DND-41 (cell line): ENCODE measurements at regions not wholly inside any gene's neighbourhood (a gene's known extent, or its start where the extent isn't known, plus 50 kb on each side); places are given as distances from the start of the nearest gene placed in this dataset.

ENCODE experiments used
- ATAC-seq: fragments of 200-7000 bp; cut with Tn5 transposase; 3 replicates; pipeline ENCODE4 v1.9.1; 2021; ENCODE audit warnings: low read depth; ENCODE audit not compliant: insufficient read depth
- DNase-seq: peaks from one replicate; pipeline ENCODE4 v3.0.0-alpha.2; 2020
- H2AFZ ChIP-seq: 2 replicates; pipeline ENCODE4 v1.6.0; 2012; ENCODE audit warnings: low read depth, low read length
- H3K27ac ChIP-seq: 2 replicates; pipeline ENCODE4 v1.5.1; 2012; ENCODE audit warnings: low read length, inconsistent platforms
- H3K27me3 ChIP-seq: fragments of 200-600 bp; sonication (generic); 2 replicates; pipeline ENCODE4 v1.6.0; 2012; ENCODE audit warnings: low read length, mild to moderate bottlenecking, inconsistent platforms; ENCODE audit not compliant: insufficient read depth, poor library complexity
- H3K36me3 ChIP-seq: 2 replicates; pipeline ENCODE4 v1.5.1; 2012; ENCODE audit warnings: low read length, inconsistent platforms; ENCODE audit not compliant: insufficient read depth
- H3K4me1 ChIP-seq: 2 replicates; pipeline ENCODE4 v1.5.1; 2012; ENCODE audit warnings: mild to moderate bottlenecking, low read length; ENCODE audit not compliant: insufficient read depth
- H3K4me2 ChIP-seq: 2 replicates; pipeline ENCODE4 v1.6.0; 2012; ENCODE audit warnings: mild to moderate bottlenecking, moderate library complexity, low read length, inconsistent platforms; ENCODE audit not compliant: insufficient read depth
- H3K4me3 ChIP-seq, 2 experiments: fragments of 200-600 bp in 1 of 2; shearing (Covaris generic) in 1 of 2; 2 replicates each; pipeline ENCODE4 v1.5.1; 2012 to 2016; ENCODE audit warnings: inconsistent platforms in 2 of 2, low read length in 2 of 2, mild to moderate bottlenecking in 2 of 2, low read depth in 1 of 2, moderate library complexity in 1 of 2
- H3K79me2 ChIP-seq: 2 replicates; pipeline ENCODE4 v1.6.0; 2012; ENCODE audit warnings: low read length, inconsistent platforms; ENCODE audit not compliant: insufficient read depth
- H3K9ac ChIP-seq: 2 replicates; pipeline ENCODE4 v1.6.0; 2012; ENCODE audit warnings: low read depth, mild to moderate bottlenecking, inconsistent platforms, low read length, moderate library complexity
- H3K9me3 ChIP-seq: 2 replicates; pipeline ENCODE4 v1.5.1; 2012; ENCODE audit warnings: low read length, moderate library complexity, mild to moderate bottlenecking, inconsistent platforms; ENCODE audit not compliant: insufficient read depth, severe bottlenecking
- H4K20me1 ChIP-seq: 2 replicates; pipeline ENCODE4 v1.6.0; 2012; ENCODE audit warnings: low read length; ENCODE audit not compliant: insufficient read depth
- EZH2 ChIP-seq: IDR thresholded peaks from 3 replicates; pipeline ENCODE4 v1.6.1; 2012; ENCODE audit warnings: borderline replicate concordance, low read depth, mild to moderate bottlenecking, moderate library complexity, low read length, inconsistent platforms; ENCODE audit not compliant: severe bottlenecking
- TF ChIP-seq, protein P1 (sequence below): IDR thresholded peaks from 2 replicates; pipeline ENCODE4 v1.5.1; 2012; ENCODE audit warnings: borderline replicate concordance, low read length, moderate library complexity, mild to moderate bottlenecking; ENCODE audit not compliant: poor library complexity, severe bottlenecking; ENCODE audit errors: extremely low read depth

DNA sequence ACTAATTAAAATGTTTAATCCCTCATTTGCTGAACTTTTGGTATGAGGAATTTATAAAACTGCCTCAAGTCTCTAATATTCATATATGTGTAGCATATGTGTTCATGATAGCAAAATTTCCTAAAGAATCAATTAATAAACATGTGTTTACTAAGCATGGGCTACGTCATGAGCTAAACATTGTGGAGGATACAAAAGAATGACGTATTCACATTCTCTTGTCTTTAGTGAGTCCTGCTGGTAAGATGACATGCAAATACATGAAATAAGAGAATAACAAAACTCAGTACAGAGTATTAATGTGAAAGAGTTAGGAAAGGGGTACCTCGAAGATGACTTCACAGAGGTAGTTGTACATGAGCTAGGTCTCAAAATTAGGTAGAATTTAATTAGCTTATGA is 121.9 kb upstream of the POF1B start:
- Histone ChIP-seq H3K27me3 (no peaks in the 10 kb centered on the region), H3K4me1 (no peaks in the 10 kb centered on the region), H2AFZ (no peak overlapping the region), H3K27ac (no peak overlapping the region), H4K20me1 (no peaks in the 10 kb centered on the region), H3K4me2 (no peak overlapping the region), H3K4me3 (no peak overlapping the region), H3K9ac (no peak overlapping the region), H3K9me3 (no peaks in the 10 kb centered on the region), H3K36me3 (no peaks in the 10 kb centered on the region), H3K79me2 (no peaks in the 10 kb centered on the region)
- ATAC-seq (no peak), DNase-seq (no peak)
- TF ChIP-seq, protein P1, sequence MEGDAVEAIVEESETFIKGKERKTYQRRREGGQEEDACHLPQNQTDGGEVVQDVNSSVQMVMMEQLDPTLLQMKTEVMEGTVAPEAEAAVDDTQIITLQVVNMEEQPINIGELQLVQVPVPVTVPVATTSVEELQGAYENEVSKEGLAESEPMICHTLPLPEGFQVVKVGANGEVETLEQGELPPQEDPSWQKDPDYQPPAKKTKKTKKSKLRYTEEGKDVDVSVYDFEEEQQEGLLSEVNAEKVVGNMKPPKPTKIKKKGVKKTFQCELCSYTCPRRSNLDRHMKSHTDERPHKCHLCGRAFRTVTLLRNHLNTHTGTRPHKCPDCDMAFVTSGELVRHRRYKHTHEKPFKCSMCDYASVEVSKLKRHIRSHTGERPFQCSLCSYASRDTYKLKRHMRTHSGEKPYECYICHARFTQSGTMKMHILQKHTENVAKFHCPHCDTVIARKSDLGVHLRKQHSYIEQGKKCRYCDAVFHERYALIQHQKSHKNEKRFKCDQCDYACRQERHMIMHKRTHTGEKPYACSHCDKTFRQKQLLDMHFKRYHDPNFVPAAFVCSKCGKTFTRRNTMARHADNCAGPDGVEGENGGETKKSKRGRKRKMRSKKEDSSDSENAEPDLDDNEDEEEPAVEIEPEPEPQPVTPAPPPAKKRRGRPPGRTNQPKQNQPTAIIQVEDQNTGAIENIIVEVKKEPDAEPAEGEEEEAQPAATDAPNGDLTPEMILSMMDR, result no peak
- TF ChIP-seq EZH2, result no peak

DNA sequence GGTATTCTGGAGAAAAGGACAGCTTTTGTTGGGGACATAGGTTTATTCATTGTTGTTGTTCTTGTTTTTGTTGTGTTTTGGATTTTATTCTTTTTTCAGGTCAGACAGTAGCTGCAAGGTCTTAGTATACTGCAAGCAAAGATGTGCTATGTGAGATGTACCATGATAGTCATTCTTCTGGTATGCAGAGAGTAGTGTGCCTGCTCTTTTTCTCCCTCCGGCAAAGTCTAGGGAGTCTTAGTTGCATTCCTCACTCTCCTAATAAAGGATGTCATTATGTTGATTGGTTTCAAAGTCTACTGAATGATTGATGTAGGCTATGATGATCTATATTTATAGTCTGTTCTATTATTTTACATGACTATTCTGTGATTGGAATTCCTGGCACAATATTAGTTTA is 119.9 kb upstream of the POF1B start:
- no peaks in the 10 kb centered on the region for H3K27me3 ChIP-seq
- H3K4me1 ChIP-seq, result no peaks in the 10 kb centered on the region
- no peaks in the 10 kb centered on the region for H3K36me3 ChIP-seq
- no peak for DNase-seq
- H3K4me2 ChIP-seq, result no peak overlapping the region
- TF ChIP-seq EZH2, result no peak
- TF ChIP-seq, protein P1, result no peak
- no peaks in the 10 kb centered on the region for H3K9me3 ChIP-seq
- no peak overlapping the region for H3K9ac ChIP-seq
- no peak overlapping the region for H3K4me3 ChIP-seq
- no peaks in the 10 kb centered on the region for H4K20me1 ChIP-seq
- H3K79me2 ChIP-seq, result no peaks in the 10 kb centered on the region
- H2AFZ ChIP-seq, result no peak overlapping the region
- H3K27ac ChIP-seq, result no peak overlapping the region
- ATAC-seq, result no peak

DNA sequence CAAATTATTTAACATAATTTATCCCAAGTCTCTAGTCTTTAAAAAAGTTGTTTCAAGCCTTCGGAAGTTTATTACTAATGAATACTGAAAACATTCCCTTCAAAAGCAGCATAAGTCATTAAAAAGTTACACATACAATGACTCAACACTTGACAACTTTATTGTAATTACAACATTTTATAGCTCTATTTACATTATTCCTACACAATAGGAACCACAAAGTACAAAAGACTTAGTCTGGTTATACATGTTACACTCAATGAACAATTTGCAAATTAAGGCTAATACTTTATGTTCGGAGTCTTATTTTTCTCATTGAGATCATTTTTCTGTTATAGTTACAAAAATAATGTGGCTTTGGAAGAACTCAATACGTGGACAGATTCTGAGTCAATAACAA is 114.4 kb upstream of the POF1B start:
- H3K79me2 ChIP-seq, result no peaks in the 10 kb centered on the region
- H3K4me1 ChIP-seq, result no peaks in the 10 kb centered on the region
- H3K36me3 ChIP-seq, result no peaks in the 10 kb centered on the region
- no peak overlapping the region for H3K4me3 ChIP-seq
- no peaks in the 10 kb centered on the region for H4K20me1 ChIP-seq
- H3K9me3 ChIP-seq, result no peaks in the 10 kb centered on the region
- no peak overlapping the region for H2AFZ ChIP-seq
- TF ChIP-seq, protein P1, result no peak
- TF ChIP-seq EZH2, result no peak
- H3K27me3 ChIP-seq, result no peaks in the 10 kb centered on the region
- H3K9ac ChIP-seq, result no peak overlapping the region
- DNase-seq (no peak), ATAC-seq (no peak)
- H3K4me2 ChIP-seq, result no peak overlapping the region
- H3K27ac ChIP-seq, result no peak overlapping the region

DNA sequence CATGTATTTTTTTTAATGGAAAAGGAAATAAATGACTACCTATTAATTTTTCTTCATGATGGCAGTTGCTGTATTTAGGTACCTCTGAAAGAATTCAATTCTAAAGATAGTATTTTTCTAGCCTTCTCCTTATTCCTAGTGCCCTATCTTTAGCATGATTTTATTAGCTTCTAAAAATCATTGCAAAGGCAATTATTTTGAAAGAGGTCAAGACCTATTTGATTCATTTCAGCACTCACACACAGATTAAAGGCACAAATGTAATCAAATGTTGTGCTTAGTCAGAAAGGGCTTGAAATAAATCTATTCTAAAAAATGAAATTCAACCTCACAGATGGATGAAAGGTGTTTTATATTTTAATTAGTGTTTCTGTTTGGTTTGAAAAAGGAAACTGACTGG is 74.8 kb upstream of the POF1B start:
- H2AFZ ChIP-seq, result no peak overlapping the region
- no peaks in the 10 kb centered on the region for H3K79me2 ChIP-seq
- no peak overlapping the region for H3K9ac ChIP-seq
- H4K20me1 ChIP-seq, result no peaks in the 10 kb centered on the region
- no peak overlapping the region for H3K4me3 ChIP-seq
- H3K36me3 ChIP-seq, result no peaks in the 10 kb centered on the region
- no peak overlapping the region for H3K4me2 ChIP-seq
- no peaks in the 10 kb centered on the region for H3K9me3 ChIP-seq
- no peak overlapping the region for H3K27ac ChIP-seq
- ATAC-seq (no peak), DNase-seq (no peak)
- H3K27me3 ChIP-seq, result no peaks in the 10 kb centered on the region
- no peak for TF ChIP-seq EZH2
- TF ChIP-seq, protein P1, result no peak
- no peaks in the 10 kb centered on the region for H3K4me1 ChIP-seq
